Panc1 (cell line): ENCODE measurements at regions not wholly inside any gene's neighbourhood (a gene's known extent, or its start where the extent isn't known, plus 50 kb on each side); places are given as distances from the start of the nearest gene placed in this dataset.

Experiments
- ATAC-seq: fragments of 200-7000 bp; cut with Tn5 transposase; 2 replicates; pipeline ENCODE4 v1.9.1; 2020; ENCODE audit warnings: mild to moderate bottlenecking, moderate library complexity
- BruUV-seq: library from RNA; stranded (reverse); fragments of 400-500 nt; replicated peaks from 2 replicates; lab custom pipeline; 2021; lab: Mats Ljungman, UMichigan
- CTCF ChIA-PET: fragments of 300-600 bp; sonication (Branson Sonifier 250); formaldehyde crosslinking; loops from one replicate; lab custom pipeline; 2022; ENCODE audit warnings: antibody characterized with exemption; lab: Charles Lee
- POLR2A ChIA-PET: fragments of 300-600 bp; sonication (Branson Sonifier 250); formaldehyde crosslinking; loops from one replicate; lab custom pipeline; 2022; ENCODE audit warnings: antibody characterized with exemption; lab: Charles Lee
- DNase-seq: peaks from one replicate; pipeline ENCODE4 v3.0.0-alpha.2; 2010; ENCODE audit warnings: low read depth, low spot score
- H3K27ac ChIP-seq: 2 replicates; pipeline ENCODE4 v1.5.1; 2011; ENCODE audit warnings: mild to moderate bottlenecking, low read length, inconsistent platforms
- H3K27me3 ChIP-seq: fragments of 200-500 bp; sonication (Bioruptor generic); 2 replicates; pipeline ENCODE4 v1.6.0; 2014; ENCODE audit warnings: low read length, inconsistent platforms; ENCODE audit not compliant: control insufficient read depth, insufficient read depth
- H3K36me3 ChIP-seq: fragments of 200-500 bp; sonication (Bioruptor generic); 2 replicates; pipeline ENCODE4 v1.5.1; 2014; ENCODE audit warnings: inconsistent platforms, mild to moderate bottlenecking, low read length, moderate library complexity; ENCODE audit not compliant: control insufficient read depth, insufficient read depth
- H3K4me1 ChIP-seq: 2 replicates; pipeline ENCODE4 v1.5.1; 2011; ENCODE audit warnings: inconsistent platforms, mild to moderate bottlenecking, low read length, moderate library complexity; ENCODE audit not compliant: control insufficient read depth, insufficient read depth
- H3K4me3 ChIP-seq, 2 experiments: 2 replicates each; pipeline ENCODE4 v1.5.1; 2011 to 2012; ENCODE audit warnings: low read depth in 2 of 2, low read length in 2 of 2, mild to moderate bottlenecking in 2 of 2, inconsistent platforms in 1 of 2, moderate library complexity in 1 of 2
- H3K9me3 ChIP-seq: fragments of 200-500 bp; sonication (Bioruptor generic); 2 replicates; pipeline ENCODE4 v1.5.1; 2014; ENCODE audit warnings: low read depth, mild to moderate bottlenecking, inconsistent platforms, low read length, moderate library complexity; ENCODE audit not compliant: control insufficient read depth, insufficient read depth
- CTCF ChIP-seq: fragments of 450-650 bp; IDR thresholded peaks from 2 replicates; pipeline ENCODE4 v1.5.1; 2017; ENCODE audit warnings: mild to moderate bottlenecking
- POLR2AphosphoS5 ChIP-seq: IDR thresholded peaks from 2 replicates; pipeline ENCODE4 v1.6.1; 2012; ENCODE audit warnings: mild to moderate bottlenecking, low read depth, low read length, moderate library complexity
- SIN3A ChIP-seq: IDR thresholded peaks from 2 replicates; pipeline ENCODE4 v1.6.1; 2012; ENCODE audit warnings: low read depth, mild to moderate bottlenecking, low read length, moderate library complexity, borderline replicate concordance; ENCODE audit not compliant: insufficient read depth
- TCF7L2 ChIP-seq: IDR thresholded peaks from 2 replicates; pipeline ENCODE4 v1.6.1; 2011; ENCODE audit warnings: mild to moderate bottlenecking, low read depth, low read length, inconsistent platforms
- in situ Hi-C: cut with HindIII; loops from 2 replicates; pipeline ENCODE4 v1.10.0; 2016; ENCODE audit warnings: low sequenced_read_pairs, low pct_unique_long_range_greater_than_20kb
- intact Hi-C: fragments of 100-400 bp; cut with micrococcal nuclease; formaldehyde crosslinking; loops from one replicate; pipeline ENCODE4 v1.10.0; 2022; ENCODE audit not compliant: unreplicated experiment
- TF ChIP-seq, protein P1 (sequence below), 2 experiments: IDR thresholded peaks; 2 replicates each; pipeline ENCODE4 v1.6.1; 2011 to 2012; ENCODE audit warnings: low read depth in 2 of 2, control low read depth in 1 of 2, low read length in 1 of 2, mild to moderate bottlenecking in 1 of 2, moderate library complexity in 1 of 2; ENCODE audit not compliant: insufficient read depth in 1 of 2

GRCh38 chr11:23961503-23962338 is 535.1 kb upstream of the LUZP2 start:
- DNase-seq (no peak), ATAC-seq (no peak)
- POLR2A ChIA-PET = no interaction called here
- BruUV-seq = no TSS peak
- intact Hi-C loops = no loop called here
- in situ Hi-C loops = no loop called here
- no peak for TF ChIP-seq CTCF
- TF ChIP-seq SIN3A = no peak
- no peak for TF ChIP-seq POLR2AphosphoS5
- TF ChIP-seq TCF7L2 = no peak
- Histone ChIP-seq H3K4me3 (no peak overlapping the region), H3K4me1 (no peaks in the 10 kb centered on the region), H3K36me3 (no peaks in the 10 kb centered on the region), H3K27me3 (no peaks in the 10 kb centered on the region), H3K27ac (no peak overlapping the region), H3K9me3 (no peaks in the 10 kb centered on the region)
- CTCF ChIA-PET = no interaction called here

DNA sequence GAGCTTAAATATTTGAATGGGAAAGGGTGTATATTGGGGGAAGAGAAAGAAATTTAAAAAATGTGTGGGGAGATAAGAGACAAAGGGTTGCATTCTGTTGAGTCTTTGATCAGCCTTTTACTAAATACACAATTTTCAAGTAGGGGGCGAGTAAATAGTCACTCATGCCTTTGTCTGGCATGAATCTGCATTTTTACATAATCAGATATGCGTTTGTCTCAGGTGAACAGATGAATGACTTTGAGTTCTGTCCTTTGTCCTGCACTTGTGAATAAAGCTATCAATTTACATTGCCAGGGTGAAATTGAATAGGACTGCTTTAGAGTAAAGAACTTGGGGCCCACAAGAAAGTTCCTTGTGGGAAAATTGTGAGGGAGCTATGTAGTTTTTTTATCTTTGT is 523.6 kb upstream of the LUZP2 start:
- no peaks in the 10 kb centered on the region for H3K4me1 ChIP-seq
- ChIA-PET POLR2A (no interaction called here), CTCF (no interaction called here)
- in situ Hi-C loops (no loop called here), intact Hi-C loops (no loop called here)
- H3K36me3 ChIP-seq = no peaks in the 10 kb centered on the region
- no peak for ATAC-seq
- H3K27ac ChIP-seq = no peak overlapping the region
- DNase-seq = no peak
- H3K27me3 ChIP-seq = no peaks in the 10 kb centered on the region
- H3K4me3 ChIP-seq = no peak overlapping the region
- no peak for TF ChIP-seq SIN3A
- TF ChIP-seq, protein P1, sequence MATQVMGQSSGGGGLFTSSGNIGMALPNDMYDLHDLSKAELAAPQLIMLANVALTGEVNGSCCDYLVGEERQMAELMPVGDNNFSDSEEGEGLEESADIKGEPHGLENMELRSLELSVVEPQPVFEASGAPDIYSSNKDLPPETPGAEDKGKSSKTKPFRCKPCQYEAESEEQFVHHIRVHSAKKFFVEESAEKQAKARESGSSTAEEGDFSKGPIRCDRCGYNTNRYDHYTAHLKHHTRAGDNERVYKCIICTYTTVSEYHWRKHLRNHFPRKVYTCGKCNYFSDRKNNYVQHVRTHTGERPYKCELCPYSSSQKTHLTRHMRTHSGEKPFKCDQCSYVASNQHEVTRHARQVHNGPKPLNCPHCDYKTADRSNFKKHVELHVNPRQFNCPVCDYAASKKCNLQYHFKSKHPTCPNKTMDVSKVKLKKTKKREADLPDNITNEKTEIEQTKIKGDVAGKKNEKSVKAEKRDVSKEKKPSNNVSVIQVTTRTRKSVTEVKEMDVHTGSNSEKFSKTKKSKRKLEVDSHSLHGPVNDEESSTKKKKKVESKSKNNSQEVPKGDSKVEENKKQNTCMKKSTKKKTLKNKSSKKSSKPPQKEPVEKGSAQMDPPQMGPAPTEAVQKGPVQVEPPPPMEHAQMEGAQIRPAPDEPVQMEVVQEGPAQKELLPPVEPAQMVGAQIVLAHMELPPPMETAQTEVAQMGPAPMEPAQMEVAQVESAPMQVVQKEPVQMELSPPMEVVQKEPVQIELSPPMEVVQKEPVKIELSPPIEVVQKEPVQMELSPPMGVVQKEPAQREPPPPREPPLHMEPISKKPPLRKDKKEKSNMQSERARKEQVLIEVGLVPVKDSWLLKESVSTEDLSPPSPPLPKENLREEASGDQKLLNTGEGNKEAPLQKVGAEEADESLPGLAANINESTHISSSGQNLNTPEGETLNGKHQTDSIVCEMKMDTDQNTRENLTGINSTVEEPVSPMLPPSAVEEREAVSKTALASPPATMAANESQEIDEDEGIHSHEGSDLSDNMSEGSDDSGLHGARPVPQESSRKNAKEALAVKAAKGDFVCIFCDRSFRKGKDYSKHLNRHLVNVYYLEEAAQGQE (IDR thresholded peaks at IDR 0.05; ENCODE audit: insufficient read depth in 1 of 2, low read depth in 2 of 2, low read length in 1 of 2) = no peak
- no peaks in the 10 kb centered on the region for H3K9me3 ChIP-seq
- BruUV-seq = no TSS peak

DNA sequence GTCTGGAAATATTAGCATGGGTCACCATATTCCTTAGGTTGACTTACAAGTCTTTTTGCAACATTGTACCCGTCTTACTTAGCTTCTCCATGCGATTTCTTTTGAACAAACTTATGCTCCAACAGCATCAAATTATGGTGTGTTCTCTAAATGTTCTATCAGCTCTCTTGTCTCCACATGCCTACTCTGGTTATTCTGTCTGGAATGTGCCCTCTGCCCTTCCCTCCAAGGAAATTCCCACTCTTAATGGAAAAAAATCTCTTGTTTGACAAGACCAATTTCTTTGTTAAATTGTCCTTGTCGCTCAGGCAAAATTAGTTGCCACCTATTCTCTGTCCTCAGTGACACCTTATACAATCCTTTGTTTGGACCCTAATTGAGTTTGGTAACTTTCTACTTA is 522.8 kb upstream of the LUZP2 start:
- ATAC-seq (no peak), DNase-seq (no peak)
- no peaks in the 10 kb centered on the region for H3K4me1 ChIP-seq
- no peaks in the 10 kb centered on the region for H3K27me3 ChIP-seq
- no peak overlapping the region for H3K27ac ChIP-seq
- TF ChIP-seq POLR2AphosphoS5 = no peak
- TF ChIP-seq, protein P1 (IDR thresholded peaks at IDR 0.05; ENCODE audit: insufficient read depth in 1 of 2, low read depth in 2 of 2, low read length in 1 of 2) = no peak
- TF ChIP-seq CTCF = no peak
- TF ChIP-seq TCF7L2 = no peak
- TF ChIP-seq SIN3A = no peak
- CTCF ChIA-PET = no interaction called here
- POLR2A ChIA-PET = no interaction called here
- H3K36me3 ChIP-seq = no peaks in the 10 kb centered on the region
- intact Hi-C loops = no loop called here
- no TSS peak for BruUV-seq
- H3K4me3 ChIP-seq = no peak overlapping the region
- in situ Hi-C loops = no loop called here
- no peaks in the 10 kb centered on the region for H3K9me3 ChIP-seq
